Thoracic aorta (tissue), 2 donors: ENCODE measurements at regions not wholly inside any gene's neighbourhood (a gene's known extent, or its start where the extent isn't known, plus 50 kb on each side); places are given as distances from the start of the nearest gene placed in this dataset.

ENCODE experiments used
- ATAC-seq: fragments of 150-250 bp; one replicate; pipeline ENCODE4 v1.8.0; 2017; ENCODE audit warnings: low read depth; ENCODE audit not compliant: insufficient number of reproducible peaks, low FRiP score
- DNase-seq: peaks from one replicate; pipeline ENCODE4 v3.0.0-alpha.2; 2020; ENCODE audit warnings: low spot score
- H3K27ac ChIP-seq, 2 donors: fragments of 200-600 bp; sonication (generic); 1 replicate in 1 of 2; 2 replicates in 1 of 2; pipeline ENCODE4 v1.5.1; 2016; ENCODE audit warnings: mild to moderate bottlenecking in 2 of 2, moderate library complexity in 2 of 2
- H3K27me3 ChIP-seq: fragments of 200-600 bp; sonication (generic); replicated peaks from 2 replicates; pipeline ENCODE4 v1.6.0; 2016; ENCODE audit warnings: mild to moderate bottlenecking; ENCODE audit not compliant: insufficient read depth
- H3K36me3 ChIP-seq: fragments of 200-600 bp; sonication (generic); one replicate; pipeline ENCODE4 v1.5.1; 2016
- H3K4me1 ChIP-seq, 2 donors: fragments of 200-600 bp; sonication (generic); 1 replicate in 1 of 2; 2 replicates in 1 of 2; pipeline versions ENCODE4 v1.5.1 to v1.6.0; 2016; ENCODE audit warnings: low read depth in 2 of 2, mild to moderate bottlenecking in 1 of 2; ENCODE audit not compliant: control insufficient read depth in 1 of 2
- H3K4me3 ChIP-seq: fragments of 200-600 bp; sonication (generic); 2 replicates; pipeline ENCODE4 v1.5.1; 2016; ENCODE audit warnings: mild to moderate bottlenecking
- H3K9me3 ChIP-seq: fragments of 200-600 bp; sonication (generic); 2 replicates; pipeline ENCODE4 v1.5.1; 2016
- TF ChIP-seq, protein P1 (sequence below): fragments of 200-600 bp; sonication (generic); IDR thresholded peaks from one replicate; pipeline ENCODE4 v1.5.1; 2019; ENCODE audit warnings: antibody characterized with exemption

DNA sequence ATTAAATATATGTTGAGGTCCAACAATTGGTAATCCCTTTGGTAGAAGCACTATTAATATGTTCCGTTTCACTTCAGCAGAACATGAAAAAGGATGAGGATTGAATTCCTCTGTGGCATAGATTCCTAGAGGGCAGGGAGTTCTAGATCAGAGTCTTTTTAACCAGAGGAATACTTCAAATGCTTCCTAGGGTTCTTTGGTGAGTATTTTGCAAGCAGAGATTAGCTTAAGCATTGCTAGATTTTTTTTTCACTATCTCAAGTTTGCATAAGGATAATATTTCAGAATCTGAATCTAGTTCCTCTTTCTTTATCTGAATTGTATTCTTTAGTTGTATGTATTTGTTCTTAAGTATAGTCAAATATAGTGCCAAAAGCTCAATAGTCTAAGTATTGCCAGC lies 116.6 kb upstream of the ADAMTSL1 start:
- Histone ChIP-seq H3K4me3 (no peak overlapping the region), H3K4me1 (no peaks in the 10 kb centered on the region), H3K9me3 (no peaks in the 10 kb centered on the region), H3K36me3 (no peaks in the 10 kb centered on the region), H3K27ac (no peak overlapping the region), H3K27me3 (no peaks in the 10 kb centered on the region)
- ATAC-seq (no peak), DNase-seq (no peak)
- TF ChIP-seq, protein P1, sequence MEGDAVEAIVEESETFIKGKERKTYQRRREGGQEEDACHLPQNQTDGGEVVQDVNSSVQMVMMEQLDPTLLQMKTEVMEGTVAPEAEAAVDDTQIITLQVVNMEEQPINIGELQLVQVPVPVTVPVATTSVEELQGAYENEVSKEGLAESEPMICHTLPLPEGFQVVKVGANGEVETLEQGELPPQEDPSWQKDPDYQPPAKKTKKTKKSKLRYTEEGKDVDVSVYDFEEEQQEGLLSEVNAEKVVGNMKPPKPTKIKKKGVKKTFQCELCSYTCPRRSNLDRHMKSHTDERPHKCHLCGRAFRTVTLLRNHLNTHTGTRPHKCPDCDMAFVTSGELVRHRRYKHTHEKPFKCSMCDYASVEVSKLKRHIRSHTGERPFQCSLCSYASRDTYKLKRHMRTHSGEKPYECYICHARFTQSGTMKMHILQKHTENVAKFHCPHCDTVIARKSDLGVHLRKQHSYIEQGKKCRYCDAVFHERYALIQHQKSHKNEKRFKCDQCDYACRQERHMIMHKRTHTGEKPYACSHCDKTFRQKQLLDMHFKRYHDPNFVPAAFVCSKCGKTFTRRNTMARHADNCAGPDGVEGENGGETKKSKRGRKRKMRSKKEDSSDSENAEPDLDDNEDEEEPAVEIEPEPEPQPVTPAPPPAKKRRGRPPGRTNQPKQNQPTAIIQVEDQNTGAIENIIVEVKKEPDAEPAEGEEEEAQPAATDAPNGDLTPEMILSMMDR = no peak

DNA sequence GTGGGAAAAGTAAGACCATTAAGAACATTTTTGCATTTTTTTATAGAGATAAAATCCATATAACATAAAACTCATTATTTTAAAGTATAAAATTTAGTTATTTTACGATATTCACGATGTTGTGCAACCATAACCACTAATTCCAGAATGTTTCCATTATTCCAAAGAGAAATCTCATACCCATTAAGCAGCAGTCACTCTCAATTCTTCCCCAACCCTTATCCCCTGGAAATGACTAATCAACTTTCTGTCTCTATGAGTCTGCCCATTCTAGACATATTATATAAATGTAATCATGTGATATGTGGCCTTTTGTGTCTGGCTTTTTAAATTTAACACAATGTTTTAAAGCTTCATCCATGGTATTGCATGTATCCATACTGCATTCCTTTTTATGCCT lies 115.6 kb upstream of the ADAMTSL1 start:
- Histone ChIP-seq H3K9me3 (no peaks in the 10 kb centered on the region), H3K4me3 (no peak overlapping the region), H3K36me3 (no peaks in the 10 kb centered on the region), H3K27me3 (no peaks in the 10 kb centered on the region), H3K27ac (no peak overlapping the region), H3K4me1 (peaks cover 0 to 3% of the 10 kb centered on the region in 2 donors)
- ATAC-seq = no peak
- TF ChIP-seq, protein P1 = no peak
- DNase-seq = no peak

DNA sequence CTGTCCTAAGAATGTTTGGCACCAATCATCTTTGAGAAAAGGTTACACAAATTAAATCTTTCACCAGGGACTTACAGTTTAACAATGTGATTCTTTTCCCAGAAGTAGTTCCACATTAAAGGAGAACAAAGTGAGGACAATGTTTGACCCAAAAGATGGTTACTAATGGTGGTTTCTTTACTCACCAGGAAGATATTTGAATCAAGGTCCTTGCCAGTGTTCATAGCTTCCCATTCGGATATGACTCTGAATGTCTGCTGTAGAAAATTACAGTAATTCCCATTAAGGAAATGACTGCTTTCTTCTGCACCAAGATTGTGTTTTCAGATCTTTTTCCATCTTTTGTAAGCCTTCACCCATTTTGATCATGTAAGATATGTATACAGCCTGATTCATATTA lies 114.6 kb upstream of the ADAMTSL1 start:
- Histone ChIP-seq H3K36me3 (no peaks in the 10 kb centered on the region), H3K27me3 (no peaks in the 10 kb centered on the region), H3K4me1 (peaks cover 0 to 6% of the 10 kb centered on the region in 2 donors), H3K4me3 (no peak overlapping the region), H3K27ac (no peak overlapping the region), H3K9me3 (no peaks in the 10 kb centered on the region)
- TF ChIP-seq, protein P1 = no peak
- ATAC-seq (no peak), DNase-seq (no peak)

DNA sequence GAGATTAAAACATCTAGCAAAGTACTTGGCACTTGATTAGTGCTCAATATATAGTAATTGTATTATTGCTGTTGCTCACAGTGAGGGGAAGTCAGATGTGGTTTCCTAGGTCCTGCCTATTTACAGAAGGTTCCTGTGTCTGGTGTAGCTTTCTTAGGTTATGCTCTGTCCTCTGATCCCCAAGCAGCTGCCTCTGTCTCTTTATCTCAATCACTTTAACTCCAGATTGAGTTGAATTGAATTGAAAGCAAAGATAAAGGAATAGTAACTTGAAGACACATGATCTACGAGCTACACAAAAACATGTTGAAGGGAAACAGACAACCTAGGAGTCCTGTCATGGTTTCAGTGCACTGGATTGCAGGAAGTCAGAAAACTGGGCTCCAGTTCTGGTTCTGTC lies 113.9 kb upstream of the ADAMTSL1 start:
- Histone ChIP-seq H3K4me3 (no peak overlapping the region), H3K36me3 (no peaks in the 10 kb centered on the region), H3K27me3 (no peaks in the 10 kb centered on the region), H3K27ac (no peak overlapping the region), H3K4me1 (peaks cover 0 to 6% of the 10 kb centered on the region in 2 donors), H3K9me3 (no peaks in the 10 kb centered on the region)
- DNase-seq = no peak
- TF ChIP-seq, protein P1 = no peak
- ATAC-seq = no peak

DNA sequence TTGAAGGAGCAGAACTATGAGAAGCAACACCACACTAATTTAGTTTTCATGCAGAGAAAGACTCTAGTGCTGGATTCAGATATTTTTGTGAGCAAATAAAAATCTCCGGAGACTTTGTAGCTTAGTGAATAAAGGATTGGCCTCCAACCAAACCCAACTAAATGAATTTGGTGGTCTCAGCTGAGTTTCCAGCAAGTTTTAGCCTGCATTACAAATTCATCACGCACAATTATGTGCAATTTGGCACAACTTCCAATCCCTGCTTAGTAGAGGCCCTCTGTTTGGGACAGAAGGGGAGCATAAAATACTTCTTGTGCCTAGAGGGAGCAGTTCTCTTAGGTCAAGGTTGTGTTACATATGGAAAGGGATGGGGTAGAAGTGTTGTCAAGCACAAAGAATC lies 112.3 kb upstream of the ADAMTSL1 start:
- DNase-seq = no peak
- Histone ChIP-seq H3K36me3 (no peaks in the 10 kb centered on the region), H3K4me3 (no peak overlapping the region), H3K9me3 (no peaks in the 10 kb centered on the region), H3K4me1 (peaks cover 0 to 6% of the 10 kb centered on the region in 2 donors), H3K27me3 (no peaks in the 10 kb centered on the region), H3K27ac (no peak overlapping the region)
- ATAC-seq = no peak
- TF ChIP-seq, protein P1 = no peak
